ENCODE measurements at regions not wholly inside any gene's neighbourhood (a gene's known extent, or its start where the extent isn't known, plus 50 kb on each side); places are given as distances from the start of the nearest gene placed in this dataset.

- no peak overlapping the region for H3K4me3 ChIP-seq (ENCODE audit: low read depth, low read length)
- no peak for DNase-seq (ENCODE audit: low read depth)
- no peak for TF ChIP-seq POLR2A (IDR thresholded peaks at IDR 0.05; ENCODE audit: extremely low read depth, insufficient read length)
- TF ChIP-seq MYC (IDR thresholded peaks at IDR 0.05; ENCODE audit: low read depth, low read length): no peak
- TF ChIP-seq, protein P1, sequence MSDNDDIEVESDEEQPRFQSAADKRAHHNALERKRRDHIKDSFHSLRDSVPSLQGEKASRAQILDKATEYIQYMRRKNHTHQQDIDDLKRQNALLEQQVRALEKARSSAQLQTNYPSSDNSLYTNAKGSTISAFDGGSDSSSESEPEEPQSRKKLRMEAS (IDR thresholded peaks at IDR 0.05; ENCODE audit: low read depth, low read length): no peak
- TF ChIP-seq, protein P2, sequence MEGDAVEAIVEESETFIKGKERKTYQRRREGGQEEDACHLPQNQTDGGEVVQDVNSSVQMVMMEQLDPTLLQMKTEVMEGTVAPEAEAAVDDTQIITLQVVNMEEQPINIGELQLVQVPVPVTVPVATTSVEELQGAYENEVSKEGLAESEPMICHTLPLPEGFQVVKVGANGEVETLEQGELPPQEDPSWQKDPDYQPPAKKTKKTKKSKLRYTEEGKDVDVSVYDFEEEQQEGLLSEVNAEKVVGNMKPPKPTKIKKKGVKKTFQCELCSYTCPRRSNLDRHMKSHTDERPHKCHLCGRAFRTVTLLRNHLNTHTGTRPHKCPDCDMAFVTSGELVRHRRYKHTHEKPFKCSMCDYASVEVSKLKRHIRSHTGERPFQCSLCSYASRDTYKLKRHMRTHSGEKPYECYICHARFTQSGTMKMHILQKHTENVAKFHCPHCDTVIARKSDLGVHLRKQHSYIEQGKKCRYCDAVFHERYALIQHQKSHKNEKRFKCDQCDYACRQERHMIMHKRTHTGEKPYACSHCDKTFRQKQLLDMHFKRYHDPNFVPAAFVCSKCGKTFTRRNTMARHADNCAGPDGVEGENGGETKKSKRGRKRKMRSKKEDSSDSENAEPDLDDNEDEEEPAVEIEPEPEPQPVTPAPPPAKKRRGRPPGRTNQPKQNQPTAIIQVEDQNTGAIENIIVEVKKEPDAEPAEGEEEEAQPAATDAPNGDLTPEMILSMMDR (IDR thresholded peaks at IDR 0.05; ENCODE audit: low read depth, low read length): no peak
Measured at GRCh38 chr2:111225856-111226255, 105.1 kb downstream of the BCL2L11 start.

DNA sequence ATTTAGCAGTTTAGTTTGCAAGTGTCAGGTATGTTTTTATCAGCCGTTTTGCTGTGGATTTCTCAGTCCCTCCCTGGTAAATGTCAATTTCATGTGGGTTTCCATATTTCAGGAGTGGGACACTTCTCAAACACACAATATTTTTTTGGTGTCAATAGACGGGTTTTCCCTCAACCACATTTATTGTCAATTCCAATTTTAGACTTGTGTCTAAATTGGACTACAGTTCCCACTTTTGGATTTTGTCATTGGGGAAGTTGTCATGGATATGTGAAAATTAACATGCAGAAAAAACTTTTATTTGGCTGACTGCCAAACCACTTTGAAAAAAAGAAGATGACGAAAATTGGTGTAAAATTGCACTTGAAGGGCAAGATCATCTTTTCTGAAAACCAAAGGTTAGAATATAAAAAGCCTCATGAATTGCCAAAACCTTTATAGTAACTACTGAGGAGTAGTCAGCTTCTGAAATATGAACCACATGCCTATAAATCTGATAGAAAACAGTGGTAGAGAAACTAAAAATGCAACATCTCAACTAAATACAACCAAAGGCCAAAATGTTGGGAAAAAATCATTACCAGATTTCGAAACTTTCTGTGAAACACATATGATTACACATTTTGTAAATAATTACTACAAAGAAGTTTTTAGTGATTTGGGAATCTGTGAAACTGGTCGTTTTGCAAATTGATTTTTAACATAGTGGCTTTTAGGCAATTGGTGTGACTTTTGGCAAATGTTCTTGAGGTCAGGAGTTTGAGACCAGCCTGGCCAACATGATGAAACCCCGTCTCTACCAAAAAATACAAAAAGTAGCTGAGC lies 106.4 kb downstream of the BCL2L11 start:
- TF ChIP-seq, protein P2 (IDR thresholded peaks at IDR 0.05; ENCODE audit: low read depth, low read length): no peak
- TF ChIP-seq, protein P1 (IDR thresholded peaks at IDR 0.05; ENCODE audit: low read depth, low read length): no peak
- TF ChIP-seq MYC (IDR thresholded peaks at IDR 0.05; ENCODE audit: low read depth, low read length) (no peak), POLR2A (IDR thresholded peaks at IDR 0.05; ENCODE audit: extremely low read depth, insufficient read length) (no peak)
- H3K4me3 ChIP-seq (ENCODE audit: low read depth, low read length): no peak overlapping the region
- DNase-seq (ENCODE audit: low read depth): peak; percentile 21

DNA sequence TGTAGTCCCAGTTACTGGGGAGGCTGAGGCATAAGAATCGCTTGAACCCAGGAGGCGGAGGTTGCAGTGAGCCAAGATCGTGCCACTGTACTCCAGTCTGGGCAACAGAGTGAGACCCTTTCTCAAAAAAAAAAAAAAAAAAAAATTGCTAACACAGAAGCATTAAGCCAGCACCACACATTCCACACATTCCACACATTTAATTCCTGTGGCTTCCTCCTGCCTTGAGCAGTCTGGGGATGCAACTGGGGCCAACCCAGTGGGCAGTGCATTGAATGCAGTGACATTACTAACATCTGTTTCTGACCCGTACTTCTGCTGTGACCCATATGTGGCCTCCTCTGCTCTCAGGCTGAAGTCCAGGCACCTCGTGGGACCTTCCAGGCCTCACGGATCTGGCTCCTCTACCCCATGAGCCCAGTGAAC lies 107.0 kb downstream of the BCL2L11 start:
- H3K4me3 ChIP-seq (ENCODE audit: low read depth, low read length): no peak overlapping the region
- no peak for DNase-seq (ENCODE audit: low read depth)
- TF ChIP-seq, protein P2 (IDR thresholded peaks at IDR 0.05; ENCODE audit: low read depth, low read length): no peak
- TF ChIP-seq POLR2A (IDR thresholded peaks at IDR 0.05; ENCODE audit: extremely low read depth, insufficient read length) (no peak), MYC (IDR thresholded peaks at IDR 0.05; ENCODE audit: low read depth, low read length) (no peak)
- TF ChIP-seq, protein P1 (IDR thresholded peaks at IDR 0.05; ENCODE audit: low read depth, low read length): no peak

DNA sequence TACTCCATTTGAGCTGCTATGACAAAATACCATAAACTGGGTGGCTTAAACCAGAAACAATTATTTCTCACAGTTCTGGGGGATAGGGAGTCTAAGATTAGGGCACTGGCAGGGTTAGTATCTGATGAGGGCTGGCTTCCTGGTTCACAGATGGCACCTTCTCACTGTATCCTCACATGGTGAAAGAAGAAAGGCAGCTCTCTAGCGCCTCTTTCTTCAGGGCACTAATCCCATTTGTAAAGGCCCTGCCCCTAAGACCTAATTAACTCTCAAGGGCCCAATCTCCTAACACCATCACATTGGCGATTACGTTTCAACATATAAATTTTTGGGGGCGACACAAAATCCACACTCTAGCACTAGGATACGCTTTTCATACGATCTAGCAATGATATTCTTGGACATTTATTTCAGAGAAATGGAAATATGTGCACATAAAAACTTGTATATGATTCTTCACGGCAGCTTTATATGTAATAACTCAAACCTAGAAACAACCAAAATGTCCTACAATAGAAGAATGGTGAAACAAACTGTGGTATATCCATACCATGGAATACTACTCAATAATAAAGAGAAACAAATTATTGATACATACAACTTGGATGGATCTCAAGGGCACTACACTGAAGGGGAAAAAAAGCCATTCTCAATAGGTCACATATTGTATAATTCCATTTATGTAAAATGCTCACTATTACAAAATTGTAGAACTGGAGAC lies 111.0 kb downstream of the BCL2L11 start:
- no peak for TF ChIP-seq POLR2A (IDR thresholded peaks at IDR 0.05; ENCODE audit: extremely low read depth, insufficient read length)
- no peak for DNase-seq (ENCODE audit: low read depth)
- no peak overlapping the region for H3K4me3 ChIP-seq (ENCODE audit: low read depth, low read length)

- no peak overlapping the region for H3K4me3 ChIP-seq (ENCODE audit: low read depth, low read length)
- DNase-seq (ENCODE audit: low read depth): no peak
- TF ChIP-seq POLR2A (IDR thresholded peaks at IDR 0.05; ENCODE audit: extremely low read depth, insufficient read length) (no peak), MYC (IDR thresholded peaks at IDR 0.05; ENCODE audit: low read depth, low read length) (no peak)
- TF ChIP-seq, protein P1 (IDR thresholded peaks at IDR 0.05; ENCODE audit: low read depth, low read length): no peak
- TF ChIP-seq, protein P2 (IDR thresholded peaks at IDR 0.05; ENCODE audit: low read depth, low read length): no peak
Measured at GRCh38 chr2:111235192-111236015, 114.7 kb downstream of the BCL2L11 start.
